ENCODE measurements at regions not wholly inside any gene's neighbourhood (a gene's known extent, or its start where the extent isn't known, plus 50 kb on each side); places are given as distances from the start of the nearest gene placed in this dataset.
"Not testable (repeated sequence)": the region's sequence is repeated elsewhere in the genome, so short reads cannot be mapped to it uniquely, and the experiment has no call there.

GRCh38 chr6:67467341-67467740, 1167.7 kb upstream of the ADGRB3 start:
- no peak for DNase-seq (ENCODE audit: low read depth in 4 of 4, low spot score in 2 of 4)

DNA sequence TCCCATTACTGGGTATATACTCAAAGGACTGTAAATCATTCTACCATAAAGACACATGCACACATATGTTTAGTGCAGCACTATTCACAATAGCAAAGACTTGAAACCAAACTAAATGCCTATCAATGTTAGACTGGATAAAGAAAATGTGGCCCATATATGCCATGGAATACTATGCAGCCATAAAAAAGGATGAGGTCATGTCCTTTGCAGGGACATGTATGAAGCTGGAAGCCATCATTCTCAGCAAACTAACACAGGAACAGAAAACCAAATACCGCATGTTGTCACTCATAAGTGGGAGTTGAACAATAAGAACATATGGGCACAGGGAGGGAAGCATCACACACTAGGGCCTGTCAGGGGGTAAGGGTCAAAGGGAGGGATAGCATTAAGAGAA, 1172.4 kb upstream of the ADGRB3 start:
- DNase-seq (ENCODE audit: low read depth in 4 of 4, low spot score in 2 of 4), result not testable (repeated sequence)

GRCh38 chr6:67459556-67459955, 1175.5 kb upstream of the ADGRB3 start:
- DNase-seq (ENCODE audit: low read depth in 4 of 4, low spot score in 2 of 4), result no peak

DNA sequence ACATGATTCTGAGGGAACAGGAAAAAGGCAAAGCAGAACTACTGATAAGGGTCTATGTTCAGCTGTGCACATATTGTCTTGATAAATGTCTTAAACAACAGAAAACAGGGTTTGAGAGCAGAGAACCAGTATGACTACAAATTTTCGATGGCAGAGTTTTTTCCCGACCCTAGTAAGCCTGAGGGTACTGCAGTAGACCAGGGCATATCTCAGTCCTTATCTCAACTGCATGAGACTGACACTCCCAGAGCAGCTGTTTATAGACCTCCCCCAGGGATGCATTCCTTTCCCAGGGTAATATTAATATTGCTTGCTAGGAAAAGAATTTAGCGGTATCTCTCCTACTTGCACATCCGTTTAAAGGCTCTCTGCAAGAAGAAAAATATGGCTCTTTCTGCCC, 1176.8 kb upstream of the ADGRB3 start:
- DNase-seq (ENCODE audit: low read depth in 4 of 4, low spot score in 2 of 4), result no peak

DNA sequence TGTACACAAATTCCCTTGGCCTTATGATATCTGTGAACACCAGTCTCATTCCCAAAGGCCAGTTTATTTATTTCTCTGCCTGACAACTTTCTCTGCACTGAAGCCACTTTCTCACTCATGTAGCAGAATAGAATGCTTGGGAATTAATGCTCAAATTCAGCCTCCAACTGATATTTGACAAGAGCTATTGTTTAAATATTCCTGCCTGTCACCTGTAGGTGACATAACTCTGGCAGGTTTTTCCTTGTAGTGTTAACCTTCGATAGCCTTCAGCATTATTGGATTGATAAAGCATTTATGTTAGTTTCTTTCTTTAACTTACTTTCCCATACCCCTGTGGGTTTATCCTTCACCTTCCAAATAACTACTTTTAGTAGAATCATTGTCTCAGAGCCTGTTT, 1183.2 kb upstream of the ADGRB3 start:
- DNase-seq (ENCODE audit: low read depth in 4 of 4, low spot score in 2 of 4), result no peak

- DNase-seq (ENCODE audit: low read depth in 4 of 4, low spot score in 2 of 4), result no peak
Measured at GRCh38 chr6:67450641-67451040, 1184.4 kb upstream of the ADGRB3 start.

- DNase-seq (ENCODE audit: low read depth in 4 of 4, low spot score in 2 of 4), result no peak
Measured at GRCh38 chr6:67449602-67450001, 1185.5 kb upstream of the ADGRB3 start.

DNA sequence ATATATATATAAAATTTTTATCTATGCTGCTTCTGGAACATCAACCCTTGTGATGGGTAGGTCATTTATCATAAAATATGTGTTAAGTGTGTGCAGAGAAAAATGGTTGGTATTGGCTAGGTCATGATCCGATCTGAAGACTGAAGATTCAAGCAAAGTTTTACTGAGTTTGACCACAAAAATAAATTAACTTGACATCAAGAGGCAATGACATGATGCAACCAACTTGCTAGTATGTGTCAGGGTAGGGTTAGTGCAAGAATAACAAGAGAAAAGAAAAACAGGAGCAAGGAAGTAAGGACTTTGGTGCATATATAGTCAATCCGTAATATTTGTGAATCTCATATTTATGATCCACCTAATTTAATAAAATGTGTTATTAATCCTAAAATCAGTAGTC, 1202.0 kb upstream of the ADGRB3 start:
- no peak for DNase-seq (ENCODE audit: low read depth in 4 of 4, low spot score in 2 of 4)

- no peak for DNase-seq (ENCODE audit: low read depth in 4 of 4, low spot score in 2 of 4)
Measured at GRCh38 chr6:67431076-67431475, 1204.0 kb upstream of the ADGRB3 start.

DNA sequence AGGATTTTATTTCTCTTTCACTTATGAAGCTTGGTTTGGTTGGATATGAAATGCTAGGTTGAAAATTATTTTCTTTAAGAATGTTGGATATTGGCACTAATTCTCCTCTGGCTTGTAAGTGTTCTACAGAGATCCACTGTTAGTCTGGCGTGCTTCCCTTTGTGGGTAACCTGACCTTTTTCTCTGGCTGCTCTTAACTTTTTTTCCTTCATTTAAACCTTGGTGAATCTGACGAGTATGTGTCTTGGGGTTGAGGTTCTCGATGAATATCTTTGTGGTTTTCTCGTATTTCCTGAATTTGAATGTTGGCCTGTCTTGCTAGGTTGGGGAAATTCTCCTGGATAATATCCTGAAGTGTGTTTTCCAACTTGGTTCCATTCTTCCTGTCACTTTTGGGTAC, 1208.4 kb upstream of the ADGRB3 start:
- not testable (repeated sequence) for DNase-seq (ENCODE audit: low read depth in 4 of 4, low spot score in 2 of 4)

DNA sequence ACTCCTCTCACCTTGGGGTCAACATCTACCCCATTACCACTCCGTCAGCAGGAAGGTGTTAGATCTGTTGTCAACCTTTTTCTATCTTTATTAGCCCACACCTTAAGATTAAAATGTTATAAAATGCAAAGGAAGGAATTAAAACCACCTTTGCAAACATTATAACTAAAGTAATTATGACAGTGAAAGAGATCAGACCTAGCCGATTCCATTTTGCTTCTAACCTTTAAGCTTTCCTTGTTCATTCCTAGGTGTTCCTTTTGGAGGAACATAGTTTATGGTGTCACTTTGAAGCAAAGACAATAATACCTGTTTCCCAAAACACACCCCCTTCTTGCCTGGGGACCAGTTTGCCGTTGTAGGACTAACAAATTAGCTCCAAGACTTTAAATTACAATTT, 1223.0 kb upstream of the ADGRB3 start:
- DNase-seq (ENCODE audit: low read depth in 4 of 4, low spot score in 2 of 4), result no peak

DNA sequence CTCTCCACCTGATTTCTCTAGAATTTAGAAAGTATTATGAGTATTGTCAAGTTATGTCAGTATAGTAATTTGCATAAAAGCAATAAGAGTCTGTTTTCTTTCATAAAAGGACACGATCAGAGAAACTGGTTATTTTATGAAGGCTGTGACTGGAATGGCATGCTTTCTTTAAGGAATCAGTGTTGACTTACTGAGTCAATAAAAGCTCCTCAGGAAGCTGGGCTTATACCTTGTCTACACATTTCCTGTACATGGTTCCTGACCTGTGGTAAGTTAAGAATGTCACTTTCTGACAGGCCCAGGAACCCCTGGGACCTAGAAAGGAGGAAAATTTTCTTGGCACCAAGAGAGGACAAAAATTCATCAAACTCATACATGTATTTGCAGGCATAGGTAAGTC, 1224.0 kb upstream of the ADGRB3 start:
- no peak for DNase-seq (ENCODE audit: low read depth in 4 of 4, low spot score in 2 of 4)

DNA sequence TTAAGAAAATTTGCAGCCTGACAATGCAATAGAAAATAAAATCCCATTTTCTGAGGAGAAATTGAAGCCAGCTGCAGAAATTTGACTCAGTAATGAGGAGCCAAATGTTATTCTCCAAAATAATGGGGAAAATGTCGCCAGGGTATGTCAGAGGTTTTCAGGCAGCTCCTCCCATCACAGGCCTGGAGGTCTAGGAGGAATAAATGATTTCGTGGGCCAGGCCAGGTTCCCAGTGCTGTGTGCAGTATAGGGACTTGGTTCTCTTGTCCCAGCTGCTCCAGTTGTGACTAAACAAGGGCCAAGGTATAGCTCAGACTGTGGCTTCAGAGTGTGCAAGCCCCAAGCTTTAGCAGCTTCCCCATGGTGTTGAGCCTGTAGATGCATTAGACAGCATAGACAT, 1240.8 kb upstream of the ADGRB3 start:
- no peak for DNase-seq (ENCODE audit: low read depth in 4 of 4, low spot score in 2 of 4)

- DNase-seq (ENCODE audit: low read depth in 4 of 4, low spot score in 2 of 4), result no peak
Measured at GRCh38 chr6:67393356-67393755, 1241.7 kb upstream of the ADGRB3 start.

GRCh38 chr6:67391955-67392354, 1243.1 kb upstream of the ADGRB3 start:
- DNase-seq (ENCODE audit: low read depth in 4 of 4, low spot score in 2 of 4), result no peak

GRCh38 chr6:67369679-67370078, 1265.4 kb upstream of the ADGRB3 start:
- DNase-seq (ENCODE audit: low read depth in 4 of 4, low spot score in 2 of 4), result no peak

- no peak for DNase-seq (ENCODE audit: low read depth in 4 of 4, low spot score in 2 of 4)
Measured at GRCh38 chr6:67362976-67363375, 1272.1 kb upstream of the ADGRB3 start.

DNA sequence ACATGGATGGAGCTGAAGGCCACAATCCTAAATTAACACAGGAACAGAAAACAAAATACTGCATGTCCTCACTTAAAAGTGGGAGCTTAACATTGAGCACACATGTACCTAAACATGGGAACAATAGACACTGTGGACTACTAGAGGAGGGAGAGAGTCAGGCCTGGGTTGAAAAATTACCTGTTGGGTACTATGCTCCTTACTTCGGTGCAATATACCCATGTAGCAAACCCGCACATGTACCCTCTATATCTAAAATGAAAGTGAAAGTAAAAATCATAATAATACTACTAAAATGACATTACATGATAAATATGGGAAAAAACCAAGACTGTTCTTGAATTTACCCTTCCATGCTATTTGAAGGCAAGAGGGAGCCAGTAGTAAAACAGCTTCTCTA, 1273.8 kb upstream of the ADGRB3 start:
- no peak for DNase-seq (ENCODE audit: low read depth in 4 of 4, low spot score in 2 of 4)

DNA sequence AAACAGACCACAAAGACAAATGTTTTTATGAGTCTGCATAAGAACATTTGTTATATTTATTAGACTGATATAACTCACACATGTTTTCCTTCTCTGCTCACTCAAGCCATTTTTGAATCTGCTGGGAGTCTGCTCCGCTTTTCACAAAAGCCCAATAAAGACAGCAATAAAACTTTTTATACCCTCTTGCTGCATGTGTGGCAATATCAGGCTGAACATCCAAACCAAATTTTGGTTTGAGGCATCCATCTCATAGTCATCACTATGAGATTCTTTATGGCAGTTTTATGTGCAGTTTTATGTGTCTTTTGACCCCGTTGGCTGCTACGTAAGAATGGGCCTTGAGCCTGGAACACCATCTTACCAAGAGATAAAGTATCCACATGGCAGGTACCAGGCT, 1276.8 kb upstream of the ADGRB3 start:
- DNase-seq (ENCODE audit: low read depth in 4 of 4, low spot score in 2 of 4), result no peak

DNA sequence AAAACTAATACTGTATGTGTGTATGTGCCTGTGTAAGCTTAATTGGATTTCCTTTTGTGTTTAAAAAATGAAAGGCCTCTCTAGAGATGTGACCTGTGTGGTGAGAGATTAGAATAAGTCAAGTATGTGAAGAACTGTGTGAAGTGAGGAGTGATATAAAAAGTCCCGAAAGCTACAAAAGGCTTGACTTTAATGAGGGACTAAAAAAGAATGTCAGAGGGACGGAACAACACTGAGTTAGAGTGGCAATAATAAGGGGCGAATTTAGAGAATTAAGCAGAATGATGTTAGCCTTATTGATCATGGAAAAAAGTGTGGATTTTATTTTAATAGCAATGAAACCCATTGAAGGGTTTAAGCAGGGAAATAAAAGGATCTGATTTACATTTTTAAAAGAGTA, 1281.2 kb upstream of the ADGRB3 start:
- DNase-seq (ENCODE audit: low read depth in 4 of 4, low spot score in 2 of 4), result no peak

DNA sequence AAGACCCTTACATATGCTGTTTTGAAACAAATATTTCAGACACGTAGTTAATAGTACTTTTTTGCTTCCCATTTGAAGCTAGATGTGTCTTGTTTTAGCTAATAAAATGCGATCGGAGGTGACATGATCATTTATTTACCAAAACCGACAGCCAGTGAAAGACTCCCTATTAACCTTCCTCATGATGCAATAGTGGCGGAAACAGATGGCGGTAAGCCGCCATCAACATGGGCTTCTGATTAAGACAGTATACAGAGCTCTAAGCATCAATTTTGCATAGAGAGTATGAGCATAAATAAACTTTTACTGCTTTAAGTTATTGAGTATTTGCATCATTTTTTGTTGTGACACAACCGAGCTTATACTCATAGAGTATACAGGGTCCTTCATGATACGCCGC, 1282.4 kb upstream of the ADGRB3 start:
- DNase-seq (ENCODE audit: low read depth in 4 of 4, low spot score in 2 of 4), result no peak

GRCh38 chr6:67350729-67351128, 1284.4 kb upstream of the ADGRB3 start:
- DNase-seq (ENCODE audit: low read depth in 4 of 4, low spot score in 2 of 4), result no peak

DNA sequence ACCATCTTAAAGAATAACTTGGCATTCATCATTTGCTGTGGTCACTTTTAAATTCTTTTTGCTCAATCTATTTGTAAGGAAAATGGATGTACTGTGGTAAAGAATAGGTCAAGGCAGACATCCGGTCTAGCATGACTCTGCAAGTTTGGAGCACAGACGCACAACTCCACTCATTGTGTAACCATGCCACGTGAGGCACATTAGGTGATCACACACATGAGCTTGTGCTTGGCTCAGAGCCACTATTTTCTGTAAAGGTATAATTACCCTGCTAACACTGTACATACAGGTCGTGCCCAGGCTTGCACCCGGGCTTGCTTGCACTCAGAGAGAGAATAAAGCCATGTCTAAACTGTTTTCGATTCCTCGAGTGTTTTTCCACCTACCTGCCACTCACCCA, 1289.1 kb upstream of the ADGRB3 start:
- no peak for DNase-seq (ENCODE audit: low read depth in 4 of 4, low spot score in 2 of 4)

GRCh38 chr6:67336014-67336413, 1299.1 kb upstream of the ADGRB3 start:
- DNase-seq (ENCODE audit: low read depth in 4 of 4, low spot score in 2 of 4), result no peak
